HCT116 (cell line): ENCODE measurements at regions not wholly inside any gene's neighbourhood (a gene's known extent, or its start where the extent isn't known, plus 50 kb on each side); places are given as distances from the start of the nearest gene placed in this dataset.

Experiments used
- CTCF ChIP-seq, 3 experiments: fragments of 200-600 bp in 1 of 3; sonication (generic) in 1 of 3; IDR thresholded peaks in 2 of 3; conservative IDR thresholded peaks in 1 of 3; 2 replicates each; pipeline ENCODE4 v1.5.1; 2012 to 2017; ENCODE audit warnings: low read depth in 2 of 3, low read length in 2 of 3, antibody characterized with exemption in 1 of 3, borderline replicate concordance in 1 of 3, control low read depth in 1 of 3, mild to moderate bottlenecking in 1 of 3, mixed read lengths in 1 of 3, mixed run types in 1 of 3, moderate library complexity in 1 of 3; ENCODE audit not compliant: insufficient read depth in 1 of 3
- EZH2 ChIP-seq: fragments of 200-600 bp; sonication (generic); IDR thresholded peaks from 2 replicates; pipeline ENCODE4 v1.6.1; 2017; ENCODE audit warnings: antibody characterized with exemption, mixed run types
- POLR2AphosphoS5 ChIP-seq: IDR thresholded peaks from 2 replicates; pipeline ENCODE4 v1.6.1; 2011; ENCODE audit warnings: mild to moderate bottlenecking, low read depth, low read length, moderate library complexity
- TF ChIP-seq, protein P1 (sequence below): IDR thresholded peaks from 2 replicates; pipeline ENCODE4 v1.6.1; 2011; ENCODE audit warnings: mild to moderate bottlenecking, low read length, moderate library complexity; ENCODE audit not compliant: insufficient replicate concordance; ENCODE audit errors: extremely low read depth

GRCh38 chr2:56508662-56509061 lies 324.9 kb downstream of the CCDC85A start:
- no peak for TF ChIP-seq EZH2
- no peak for TF ChIP-seq POLR2AphosphoS5
- no peak for TF ChIP-seq CTCF (IDR thresholded peaks at IDR 0.05 in 2 of 3, conservative IDR thresholded peaks at IDR 0.05 in 1 of 3; ENCODE audit: borderline replicate concordance in 1 of 3, insufficient read depth in 1 of 3, low read depth in 2 of 3, low read length in 2 of 3)
- TF ChIP-seq, protein P1, sequence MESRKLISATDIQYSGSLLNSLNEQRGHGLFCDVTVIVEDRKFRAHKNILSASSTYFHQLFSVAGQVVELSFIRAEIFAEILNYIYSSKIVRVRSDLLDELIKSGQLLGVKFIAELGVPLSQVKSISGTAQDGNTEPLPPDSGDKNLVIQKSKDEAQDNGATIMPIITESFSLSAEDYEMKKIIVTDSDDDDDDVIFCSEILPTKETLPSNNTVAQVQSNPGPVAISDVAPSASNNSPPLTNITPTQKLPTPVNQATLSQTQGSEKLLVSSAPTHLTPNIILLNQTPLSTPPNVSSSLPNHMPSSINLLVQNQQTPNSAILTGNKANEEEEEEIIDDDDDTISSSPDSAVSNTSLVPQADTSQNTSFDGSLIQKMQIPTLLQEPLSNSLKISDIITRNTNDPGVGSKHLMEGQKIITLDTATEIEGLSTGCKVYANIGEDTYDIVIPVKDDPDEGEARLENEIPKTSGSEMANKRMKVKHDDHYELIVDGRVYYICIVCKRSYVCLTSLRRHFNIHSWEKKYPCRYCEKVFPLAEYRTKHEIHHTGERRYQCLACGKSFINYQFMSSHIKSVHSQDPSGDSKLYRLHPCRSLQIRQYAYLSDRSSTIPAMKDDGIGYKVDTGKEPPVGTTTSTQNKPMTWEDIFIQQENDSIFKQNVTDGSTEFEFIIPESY: no peak
